K562 (cell line): ENCODE measurements at regions not wholly inside any gene's neighbourhood (a gene's known extent, or its start where the extent isn't known, plus 50 kb on each side); places are given as distances from the start of the nearest gene placed in this dataset.

Experiments used
- ATF1 ChIP-seq, 2 experiments: fragments of 450-650 bp in 1 of 2; IDR thresholded peaks; 2 replicates each; pipeline ENCODE4 v1.6.1; 2016; ENCODE audit warnings: missing compliant biosample characterization in 1 of 2, missing genetic modification characterization in 1 of 2
- FOSL1 ChIP-seq: fragments of 200-800 bp; sonication (Bioruptor generic); conservative IDR thresholded peaks from 2 replicates; pipeline ENCODE4 v1.6.1; 2016; ENCODE audit warnings: missing genetic modification characterization, missing compliant biosample characterization
- HMGN3 ChIP-seq: IDR thresholded peaks from 2 replicates; pipeline ENCODE4 v1.6.1; 2011; ENCODE audit warnings: borderline replicate concordance, low read depth, mild to moderate bottlenecking, mixed read lengths, low read length; ENCODE audit not compliant: insufficient read length; ENCODE audit errors: extremely low read depth
- TAF7 ChIP-seq: fragments of 450-650 bp; IDR thresholded peaks from 2 replicates; pipeline ENCODE4 v1.6.1; 2016; ENCODE audit warnings: missing genetic modification characterization, missing compliant biosample characterization
- TRIM25 ChIP-seq: fragments of 450-650 bp; IDR thresholded peaks from 2 replicates; pipeline ENCODE4 v1.7.0; 2016; ENCODE audit warnings: borderline replicate concordance
- XRCC4 ChIP-seq: IDR thresholded peaks from one replicate; pipeline ENCODE4 v1.6.1; 2011; ENCODE audit not compliant: insufficient read depth, insufficient read length; ENCODE audit errors: extremely low read depth
- YBX1 ChIP-seq: fragments of 450-650 bp; IDR thresholded peaks from 2 replicates; pipeline ENCODE4 v1.7.1; 2016; ENCODE audit warnings: mild to moderate bottlenecking
- ZNF384 ChIP-seq: IDR thresholded peaks from 2 replicates; pipeline ENCODE4 v1.6.1; 2012; ENCODE audit warnings: low read depth, low read length, improper control_type of control experiment
- ZNF589 ChIP-seq: fragments of 200-800 bp; sonication (Bioruptor generic); IDR thresholded peaks from 2 replicates; pipeline ENCODE4 v1.6.1; 2016; ENCODE audit warnings: low read depth, missing genetic modification characterization, missing compliant biosample characterization
- TF ChIP-seq, protein P1 (sequence below): sonication (generic); formaldehyde crosslinking; IDR thresholded peaks from 2 replicates; pipeline ENCODE4 v1.9.0; 2022; ENCODE audit warnings: mild to moderate bottlenecking, missing genetic modification reagents

DNA sequence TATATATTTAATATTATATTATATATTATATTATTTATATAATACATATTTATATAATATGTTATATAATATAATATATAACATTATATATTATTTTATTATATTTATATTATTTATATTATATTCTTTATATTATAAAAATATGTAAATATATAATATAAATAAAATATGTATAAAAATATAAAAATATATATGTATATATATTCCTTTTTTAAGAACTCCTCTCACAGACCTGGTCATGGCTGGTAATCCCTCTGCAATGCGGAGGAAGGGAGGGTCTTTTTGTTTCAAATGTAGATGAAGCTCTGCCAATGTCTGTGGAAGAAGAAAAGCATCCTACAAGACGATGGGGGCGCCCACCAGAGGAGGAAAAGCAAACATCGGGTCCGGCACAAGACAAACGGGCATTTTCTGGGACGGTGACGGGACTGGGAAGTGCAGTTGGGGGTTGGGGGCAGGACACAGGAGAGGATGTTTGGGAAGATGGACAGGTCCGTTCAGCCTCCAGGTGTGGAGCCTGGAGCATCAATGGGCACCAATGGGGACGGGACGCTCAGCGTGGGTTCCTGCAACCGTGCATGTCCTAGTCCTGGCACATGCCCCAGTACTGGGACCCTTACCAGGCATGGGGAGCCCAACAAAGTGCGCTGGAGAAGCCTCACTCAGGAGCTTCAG, 194.0 kb downstream of the IRX1 start (continued):
- no peak for TF ChIP-seq TRIM25
- no peak for TF ChIP-seq HMGN3
- no peak for TF ChIP-seq XRCC4
- no peak for TF ChIP-seq TAF7 (tag)
- no peak for TF ChIP-seq FOSL1 (tag)
- TF ChIP-seq ZNF589 (CRISPR knock-in tag), result no peak
- no peak for TF ChIP-seq ZNF384
- no peak for TF ChIP-seq ATF1 (CRISPR knock-in tag; IDR thresholded peaks at IDR 0.05)
- no peak for TF ChIP-seq ATF1 (tag; IDR thresholded peaks at IDR 0.05)
- TF ChIP-seq, protein P1, sequence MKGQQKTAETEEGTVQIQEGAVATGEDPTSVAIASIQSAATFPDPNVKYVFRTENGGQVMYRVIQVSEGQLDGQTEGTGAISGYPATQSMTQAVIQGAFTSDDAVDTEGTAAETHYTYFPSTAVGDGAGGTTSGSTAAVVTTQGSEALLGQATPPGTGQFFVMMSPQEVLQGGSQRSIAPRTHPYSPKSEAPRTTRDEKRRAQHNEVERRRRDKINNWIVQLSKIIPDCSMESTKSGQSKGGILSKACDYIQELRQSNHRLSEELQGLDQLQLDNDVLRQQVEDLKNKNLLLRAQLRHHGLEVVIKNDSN, result no peak
- TF ChIP-seq YBX1, result no peak
